HG02840 (cell line): ENCODE measurements at regions not wholly inside any gene's neighbourhood (a gene's known extent, or its start where the extent isn't known, plus 50 kb on each side); places are given as distances from the start of the nearest gene placed in this dataset.

Experiments used
- ATAC-seq: cut with Tn5 transposase; IDR thresholded peaks from one replicate; pipeline ENCODE4 v1.9.1; 2021; ENCODE audit warnings: mild to moderate bottlenecking, moderate library complexity, moderate number of reproducible peaks; ENCODE audit not compliant: unreplicated experiment, low FRiP score

DNA sequence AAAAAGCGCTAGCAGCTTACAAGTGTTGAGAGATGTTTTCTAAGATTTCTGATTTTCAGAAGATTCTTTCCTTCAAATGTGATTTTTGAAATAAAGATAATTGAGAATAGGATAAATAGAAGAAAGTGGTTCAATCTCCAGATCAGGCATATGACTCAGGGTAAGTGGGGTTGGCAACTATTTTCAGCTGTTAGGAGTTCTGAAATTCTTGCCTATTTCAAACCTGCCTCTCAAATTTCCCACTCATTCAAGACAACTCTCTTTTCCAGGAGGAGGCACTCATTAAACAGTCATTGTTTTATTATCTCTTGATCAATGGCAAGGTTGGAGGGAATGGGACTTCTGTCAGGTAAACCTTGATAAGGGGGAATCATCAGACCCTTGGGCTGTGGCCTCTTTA lies 138.9 kb downstream of the HNMT start:
- no peak for ATAC-seq

DNA sequence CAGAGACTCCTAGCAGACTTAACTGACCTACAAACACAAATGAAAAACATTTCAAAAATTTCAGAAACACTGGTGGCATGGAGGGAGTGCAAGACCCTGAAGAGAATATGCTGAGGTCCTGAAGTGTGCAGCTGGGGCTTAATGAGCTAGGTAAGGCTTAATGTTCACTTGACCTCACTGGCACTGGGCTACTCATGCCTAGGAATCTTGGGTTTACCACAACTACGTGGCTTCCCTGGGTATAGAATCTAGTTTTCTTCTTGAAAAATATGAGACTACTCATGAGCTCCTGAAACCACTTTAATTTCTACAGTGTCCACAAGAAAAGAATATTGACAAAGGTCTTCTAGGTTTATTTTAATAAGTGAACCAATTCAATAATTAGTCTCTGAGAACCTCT lies 139.8 kb downstream of the HNMT start:
- no peak for ATAC-seq

DNA sequence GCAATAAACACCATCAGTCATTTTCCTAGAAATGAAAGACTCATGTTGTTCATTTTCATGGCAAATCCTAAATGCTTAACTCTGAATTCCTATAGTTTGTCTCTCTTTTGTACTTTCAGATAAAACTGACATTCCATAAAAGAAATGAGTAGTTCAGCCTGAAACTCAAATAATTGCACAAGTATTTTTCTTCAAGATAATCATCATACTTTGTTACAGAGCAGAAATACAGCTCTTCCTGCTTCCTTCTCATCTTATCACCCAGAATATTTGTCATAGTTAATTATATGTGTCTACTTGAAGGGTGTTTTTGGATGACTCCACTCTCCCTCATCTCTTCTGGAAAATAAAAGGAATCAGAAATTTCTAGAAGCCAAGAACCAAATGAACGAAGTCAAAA lies 141.1 kb downstream of the HNMT start:
- no peak for ATAC-seq

DNA sequence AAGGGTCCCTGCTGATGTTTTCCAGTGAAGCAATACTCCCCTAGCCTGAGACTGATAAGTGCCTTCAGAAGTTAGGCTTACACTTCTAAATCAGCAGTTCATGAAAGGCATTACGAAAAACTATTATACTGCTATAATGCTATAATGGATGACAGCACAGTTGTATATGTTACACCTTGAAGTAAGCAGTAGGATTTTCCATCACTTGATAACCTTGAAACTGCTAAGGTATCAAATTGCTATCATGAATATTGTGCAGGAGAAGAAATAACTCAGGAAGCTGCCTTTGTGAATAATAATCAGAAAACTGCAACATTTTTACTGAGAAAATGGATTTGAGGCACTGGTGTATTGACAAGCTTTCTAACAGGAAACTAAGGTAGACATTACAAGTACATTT lies 142.3 kb downstream of the HNMT start:
- no peak for ATAC-seq

DNA sequence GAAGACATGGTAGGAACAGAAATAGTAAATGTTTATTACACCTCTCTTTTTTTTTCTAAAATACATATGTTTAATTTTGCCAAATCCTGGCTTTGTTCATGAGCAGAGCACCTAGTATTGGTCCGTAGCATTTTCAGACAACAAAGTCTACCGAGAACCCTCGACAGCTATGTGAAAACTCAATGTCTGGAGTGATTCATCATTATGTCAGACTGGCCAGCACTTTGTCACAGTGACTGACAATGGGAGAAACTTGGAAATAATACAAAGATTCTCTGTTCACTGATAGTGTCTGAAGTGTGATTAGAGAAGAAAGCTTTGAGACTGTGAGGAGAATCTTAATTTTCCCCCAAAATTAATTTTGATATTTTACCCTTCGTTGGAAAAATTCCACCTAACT lies 143.0 kb downstream of the HNMT start:
- ATAC-seq = no peak

DNA sequence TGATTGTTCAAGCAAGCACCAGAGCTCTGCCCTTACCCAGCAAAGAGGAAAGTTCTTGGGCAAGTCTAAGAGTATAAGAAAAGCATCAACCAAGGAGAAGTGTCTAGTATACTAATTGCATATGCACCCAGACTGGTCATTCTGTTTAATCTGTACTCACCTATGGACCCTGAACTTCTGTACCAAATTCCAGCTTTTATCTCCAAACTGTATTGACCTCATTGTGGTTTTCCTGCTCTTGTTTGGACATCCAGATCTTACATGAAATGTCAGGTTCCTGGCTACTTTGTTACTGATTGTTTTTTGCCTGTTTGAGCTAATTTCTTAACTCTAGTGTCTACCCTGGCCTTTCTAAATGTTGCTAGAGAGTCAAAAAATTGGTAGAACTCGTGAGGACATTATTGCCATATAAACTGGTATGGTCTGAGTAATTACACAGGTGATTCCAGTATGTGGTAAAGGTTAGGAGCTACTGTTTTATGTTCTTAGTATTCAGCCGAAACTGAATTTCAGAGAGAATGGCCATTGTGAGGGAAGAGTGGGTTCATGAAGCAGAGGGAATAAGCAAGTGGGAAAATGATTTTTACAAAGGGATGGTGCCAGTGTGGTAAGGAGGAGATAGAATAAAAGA lies 146.3 kb downstream of the HNMT start:
- no peak for ATAC-seq

DNA sequence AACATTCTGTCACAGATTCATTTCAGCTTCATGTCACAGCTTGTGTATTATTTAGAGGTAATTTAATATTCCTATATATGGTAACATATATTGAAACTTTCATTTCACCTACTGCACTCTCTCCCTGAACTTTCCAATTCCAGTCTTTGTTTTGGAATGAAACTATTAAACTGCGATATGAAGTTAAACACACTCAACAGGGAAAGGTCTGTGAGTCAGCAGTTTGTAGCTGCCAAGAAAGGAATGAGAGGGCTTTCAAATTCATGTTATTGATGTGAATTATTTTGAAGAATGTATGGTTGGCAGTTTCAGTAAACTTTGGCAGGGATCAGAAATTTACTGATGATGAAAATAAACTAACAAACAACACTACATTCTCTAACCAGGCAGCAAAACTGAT lies 148.3 kb downstream of the HNMT start:
- ATAC-seq = no peak

DNA sequence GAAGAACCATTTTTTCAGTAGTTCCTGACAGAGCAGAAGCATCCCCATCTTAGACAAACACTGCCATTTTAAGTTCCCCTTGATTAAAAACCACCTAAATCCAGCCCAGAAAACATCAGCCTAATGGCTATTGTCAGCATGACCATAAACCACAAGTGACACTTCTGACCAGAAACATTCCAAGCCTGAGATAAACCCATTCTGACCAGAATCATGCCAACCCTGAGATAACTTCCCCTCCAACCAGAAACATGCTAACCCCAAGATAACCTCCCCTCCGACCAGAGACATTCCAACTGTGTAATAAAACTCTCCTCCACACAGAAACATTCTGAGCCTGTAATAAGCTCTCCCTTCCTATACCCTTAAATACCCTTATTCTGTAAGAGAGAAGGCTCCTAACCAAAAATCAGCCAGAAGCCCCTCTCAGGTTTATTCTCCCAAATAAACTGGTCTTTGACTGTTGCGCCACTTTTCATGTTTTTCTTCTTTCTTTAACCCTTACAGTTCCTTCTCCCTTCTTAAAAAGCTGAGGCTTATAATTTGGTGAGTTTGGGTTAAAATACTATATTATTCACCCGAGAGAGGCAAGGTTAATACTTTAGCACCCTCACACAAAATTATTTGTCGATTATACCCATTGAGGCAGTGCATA lies 149.7 kb downstream of the HNMT start:
- ATAC-seq = no peak

DNA sequence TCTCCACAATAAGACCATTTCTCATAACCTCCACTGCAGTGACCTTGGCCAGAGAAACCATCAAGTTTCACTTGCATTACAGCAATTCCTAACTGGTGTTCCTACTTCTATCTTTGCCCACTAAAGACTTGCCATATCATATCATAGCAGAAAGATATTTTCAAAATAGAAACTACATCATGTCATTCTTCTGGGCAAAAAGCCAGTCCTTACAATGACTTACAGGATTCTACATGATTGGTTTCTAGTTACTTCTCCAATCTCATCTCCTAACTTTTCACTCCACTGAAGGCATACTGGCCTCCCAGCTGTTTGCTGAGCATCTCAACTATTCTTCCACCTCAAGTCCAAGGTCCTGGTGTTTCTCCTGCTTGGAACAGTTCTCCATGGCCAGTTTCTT lies 151.4 kb downstream of the HNMT start:
- ATAC-seq = no peak

DNA sequence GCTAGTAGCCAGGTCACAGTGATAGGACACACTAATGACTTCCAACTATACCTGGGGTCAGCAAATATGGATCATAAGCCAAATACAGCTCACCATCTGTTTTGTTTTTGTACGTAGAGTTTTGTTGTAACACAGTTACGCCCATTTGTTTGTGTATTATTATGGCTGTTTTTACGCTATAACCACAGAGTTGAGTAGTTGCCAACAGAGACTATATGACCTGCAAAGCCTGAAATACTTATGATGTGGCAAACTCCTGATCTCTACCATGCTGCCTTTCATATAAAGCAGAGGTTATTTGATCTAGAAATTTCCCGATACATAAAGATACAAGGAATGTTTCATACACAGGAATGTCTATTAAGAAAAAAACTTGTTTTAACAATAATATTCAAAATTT lies 152.2 kb downstream of the HNMT start:
- ATAC-seq = no peak

DNA sequence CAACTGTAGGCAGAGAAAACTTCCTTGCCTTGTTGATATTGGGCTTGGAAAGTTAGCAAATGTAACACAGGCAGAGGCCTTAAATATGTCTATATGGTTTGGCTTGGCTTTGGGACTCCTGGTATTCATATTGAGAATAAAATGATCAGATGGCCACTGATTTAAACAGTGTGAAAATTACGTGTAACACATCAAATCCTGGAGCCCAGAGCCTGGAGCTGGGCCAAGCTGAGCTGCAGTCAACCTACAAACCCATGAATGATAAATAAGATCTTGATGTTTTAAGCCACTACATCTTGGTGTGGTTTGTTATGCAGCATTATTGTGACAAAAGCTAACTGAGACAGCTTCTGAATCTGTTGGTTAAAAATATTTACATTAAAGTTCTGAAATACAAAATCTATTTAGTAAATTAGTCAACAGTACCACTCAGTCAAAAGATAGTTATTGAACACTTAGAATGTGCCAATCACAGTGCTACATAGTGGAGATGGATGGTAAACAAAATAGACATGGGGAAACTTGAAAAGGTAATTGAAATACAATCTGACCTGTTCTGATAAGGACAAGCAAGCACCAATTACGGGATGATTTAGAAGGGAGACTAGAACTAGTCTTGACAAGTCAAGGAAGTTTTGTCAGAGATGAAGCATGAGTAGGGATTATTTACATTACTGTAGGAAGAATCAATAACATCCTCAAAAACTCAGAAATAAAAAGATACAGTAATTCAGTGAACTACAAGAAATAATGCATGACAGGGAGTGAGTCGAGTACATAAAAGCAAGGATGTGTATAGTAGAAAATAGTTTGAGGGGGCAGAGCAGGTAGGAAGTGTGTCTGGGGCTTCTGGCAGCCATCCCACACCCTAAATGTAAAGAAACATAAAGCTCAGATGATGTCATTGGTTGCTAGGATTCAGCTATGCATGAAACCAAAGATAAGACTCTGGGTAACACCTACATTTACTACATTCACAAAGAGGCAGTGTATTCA lies 157.7 kb downstream of the HNMT start:
- no peak for ATAC-seq

DNA sequence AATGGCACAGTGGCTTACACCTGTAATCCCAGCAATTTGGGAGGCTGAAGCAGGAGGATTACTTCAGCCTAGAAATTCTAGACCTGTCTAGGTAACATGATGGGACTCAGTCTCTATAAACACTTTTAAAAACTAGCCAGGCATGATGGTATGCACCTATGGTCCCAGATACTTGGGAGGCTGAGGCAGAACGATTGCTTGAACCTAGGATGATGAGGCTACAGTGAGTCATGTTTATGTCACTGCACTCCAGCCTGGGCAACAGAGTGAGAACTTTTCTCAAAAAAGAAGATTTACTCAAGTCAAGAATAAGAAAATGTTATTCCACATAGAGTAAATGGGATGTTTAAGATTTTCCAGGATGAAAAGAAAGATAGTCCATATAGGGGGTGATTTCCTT lies 158.6 kb downstream of the HNMT start:
- no peak for ATAC-seq

DNA sequence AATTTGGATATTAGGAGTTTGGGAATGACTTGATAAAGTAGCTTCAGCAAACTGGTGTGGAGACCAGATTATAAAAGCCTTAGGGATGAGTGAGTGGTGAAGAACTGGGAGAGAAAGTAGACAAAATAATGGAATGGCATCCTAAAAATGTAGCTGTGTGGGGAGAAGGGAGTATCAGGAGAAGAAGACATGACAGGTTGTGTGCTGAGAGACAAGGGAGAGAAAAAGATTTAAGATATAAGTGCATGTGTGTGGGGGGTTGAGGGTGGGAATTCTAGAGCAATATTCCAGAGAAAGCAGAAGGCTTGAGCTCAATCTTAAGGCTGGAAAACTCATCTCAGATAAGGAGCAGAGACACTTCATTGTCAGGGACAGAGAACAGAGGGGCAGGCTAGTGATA lies 159.5 kb downstream of the HNMT start:
- no peak for ATAC-seq

DNA sequence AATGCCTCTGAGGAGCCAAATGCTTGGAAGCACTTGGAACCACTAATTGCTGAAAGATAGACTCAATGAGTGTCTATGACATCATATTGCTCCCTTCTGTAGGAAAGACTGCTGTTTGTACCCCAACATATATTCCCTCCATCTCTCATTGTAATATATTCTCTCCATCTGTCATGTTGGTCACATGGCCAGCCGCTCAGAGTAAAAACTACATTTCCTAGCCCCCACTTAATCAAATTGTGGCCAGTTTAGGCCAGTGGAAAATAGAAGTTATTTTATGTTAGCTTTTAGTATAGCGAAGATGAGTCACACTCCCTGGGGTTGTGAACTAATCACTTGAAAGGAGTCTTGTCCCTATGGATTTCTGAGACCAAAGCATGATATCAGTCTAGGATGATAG lies 160.2 kb downstream of the HNMT start:
- ATAC-seq = no peak

DNA sequence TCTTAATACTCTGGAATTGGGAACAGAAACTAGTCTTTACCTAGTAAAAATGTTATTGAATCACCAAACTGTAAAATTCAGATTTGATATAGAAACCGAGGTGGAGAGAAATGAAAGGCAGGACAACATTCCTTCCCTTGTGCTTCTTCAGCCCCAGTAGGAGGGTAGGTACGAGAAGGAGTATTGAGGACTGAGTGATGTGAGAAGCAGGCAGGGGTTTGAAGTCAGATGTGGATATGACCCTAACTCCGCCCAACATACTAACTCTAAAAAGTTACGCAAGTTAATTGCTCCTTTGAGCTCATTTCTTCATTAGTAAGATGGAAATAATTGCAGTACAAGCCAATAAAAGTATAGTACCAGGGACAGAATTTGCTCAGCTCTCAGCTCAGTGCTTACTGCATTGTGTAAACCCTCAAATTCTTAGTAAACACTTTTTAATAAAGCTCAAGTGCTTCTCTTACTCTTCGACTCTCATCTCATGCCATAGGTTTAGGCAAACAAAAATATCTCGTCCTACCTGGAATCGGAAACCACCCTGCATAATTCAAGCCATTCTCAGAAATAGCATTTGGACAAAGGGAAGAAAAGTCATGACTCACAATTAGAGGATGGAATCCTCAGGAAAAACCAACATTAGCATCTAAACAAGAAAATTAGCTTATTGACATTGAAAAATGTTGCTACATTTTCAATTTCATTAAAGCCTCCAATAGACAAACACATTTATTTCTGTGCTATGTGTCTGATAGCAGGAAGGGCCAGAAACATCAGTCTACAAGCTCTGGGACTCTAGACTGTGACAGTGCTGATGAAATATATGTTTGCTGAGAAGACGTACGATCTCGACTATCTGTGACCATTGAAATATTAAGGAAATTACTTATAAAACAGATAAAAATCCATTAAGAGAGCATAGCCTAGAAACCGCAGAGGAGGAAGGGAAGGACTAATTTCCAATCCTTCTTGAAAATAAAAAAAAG lies 161.3 kb downstream of the HNMT start:
- ATAC-seq = no peak

DNA sequence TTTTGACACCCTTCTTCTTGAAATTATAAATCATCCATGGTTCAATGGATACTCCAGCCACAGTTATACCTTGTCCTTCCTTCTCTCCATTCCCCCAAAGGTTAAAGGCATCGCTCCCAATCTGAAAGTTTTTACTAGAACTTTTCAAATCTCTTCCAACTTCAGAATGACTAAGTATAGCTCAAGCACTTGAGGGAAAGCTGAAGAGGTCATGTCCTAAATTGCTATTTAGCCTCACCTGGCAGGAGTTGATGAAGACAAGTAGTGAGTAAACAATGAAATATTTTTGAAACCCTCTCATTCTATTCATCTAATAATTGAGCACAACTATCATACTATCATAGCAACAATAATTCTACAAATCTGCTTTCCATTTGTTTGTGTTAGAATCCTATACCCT lies 167.8 kb downstream of the HNMT start:
- ATAC-seq = no peak

DNA sequence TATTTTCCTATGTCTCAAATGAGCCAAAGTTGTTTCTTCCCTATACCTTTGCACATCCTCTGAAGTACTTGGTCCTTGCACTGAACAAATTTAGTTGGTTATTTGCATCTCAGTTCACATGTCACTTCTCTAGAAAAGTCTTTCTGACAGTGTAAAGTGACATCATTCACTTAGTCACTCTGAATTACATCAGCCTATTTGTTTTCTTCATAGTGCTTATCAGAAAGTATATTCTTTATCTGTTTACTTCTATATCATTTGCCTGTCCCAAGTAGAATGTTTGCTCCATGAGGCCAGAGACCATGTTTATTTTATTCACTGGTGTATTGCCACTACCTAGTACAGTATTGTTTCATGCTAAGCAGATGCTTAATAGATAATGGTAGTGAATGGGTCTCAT lies 173.7 kb downstream of the HNMT start:
- no peak for ATAC-seq

DNA sequence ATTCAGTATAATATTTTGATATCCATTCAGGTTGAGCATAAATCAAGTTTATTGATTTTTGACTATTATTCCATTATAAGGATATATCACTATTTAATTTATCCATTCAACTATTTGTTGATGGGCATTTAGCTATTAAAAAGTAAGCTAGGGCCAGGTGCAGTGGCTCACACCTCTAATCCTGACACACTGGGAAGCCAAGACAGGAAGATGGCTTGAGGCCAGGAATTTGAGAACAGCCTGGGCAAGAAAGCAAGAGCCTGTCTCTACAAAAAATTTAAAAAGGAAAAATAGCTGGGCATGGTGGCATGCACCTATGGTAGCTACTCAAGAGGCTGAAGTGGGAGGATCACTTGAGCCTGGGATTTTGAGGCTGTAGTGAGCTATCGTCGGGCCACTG lies 183.5 kb downstream of the HNMT start:
- no peak for ATAC-seq

DNA sequence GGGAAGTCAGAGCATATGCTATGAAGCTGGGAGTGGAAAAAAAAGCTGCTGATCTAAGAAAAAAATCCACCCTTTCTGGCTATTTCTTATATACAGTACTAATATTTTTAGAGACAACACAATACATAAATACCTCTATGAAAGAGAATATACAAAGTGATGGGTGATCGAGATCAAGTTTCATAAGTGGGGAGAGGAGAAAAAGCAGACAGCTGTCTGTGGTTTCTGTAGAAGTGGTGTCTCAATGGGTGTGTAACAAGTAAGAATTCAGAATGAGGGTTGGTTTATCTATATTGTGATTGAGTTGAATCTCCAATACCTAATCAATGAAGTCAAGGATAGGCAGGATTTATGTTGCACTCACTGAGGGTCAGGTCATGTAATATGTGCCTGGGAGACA lies 191.0 kb downstream of the HNMT start:
- no peak for ATAC-seq

DNA sequence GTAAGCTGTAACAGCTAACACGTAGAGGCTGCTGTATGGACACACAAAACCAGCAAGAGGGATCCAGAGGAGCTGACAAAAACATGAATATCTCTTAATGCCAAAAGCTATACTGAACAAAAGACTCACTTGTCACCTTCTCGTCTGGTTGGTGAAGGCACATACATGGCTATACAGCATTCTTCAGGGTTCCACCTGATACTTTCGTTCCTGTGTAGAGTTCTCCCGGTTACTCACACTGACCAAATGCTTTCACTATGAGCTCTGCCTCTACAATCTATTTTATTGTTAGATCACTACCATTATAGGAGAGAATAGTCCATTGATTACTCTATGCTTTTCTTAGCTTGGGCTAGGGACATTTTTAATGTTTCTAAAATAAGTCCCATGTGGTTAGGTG lies 193.1 kb downstream of the HNMT start:
- ATAC-seq = no peak
